IMR-90 (cell line): ENCODE measurements at regions not wholly inside any gene's neighbourhood (a gene's known extent, or its start where the extent isn't known, plus 50 kb on each side); places are given as distances from the start of the nearest gene placed in this dataset.

Experiments used
- ATAC-seq: fragments of 200-7000 bp; cut with Tn5 transposase; 2 replicates; pipeline ENCODE4 v1.9.1; 2020; ENCODE audit warnings: low read depth, mild to moderate bottlenecking, moderate library complexity
- BruUV-seq: library from RNA; stranded (reverse); fragments of 400-500 nt; replicated peaks from 2 replicates; lab custom pipeline; 2021; lab: Mats Ljungman, UMichigan
- CTCF ChIA-PET: fragments of 300-600 bp; formaldehyde crosslinking; extraction: SDS; loops from one replicate; lab custom pipeline; 2021; ENCODE audit warnings: antibody characterized with exemption; lab: Yijun Ruan, JAX
- POLR2A ChIA-PET: fragments of 300-600 bp; sonication (Branson Sonifier 250); formaldehyde crosslinking; loops from one replicate; lab custom pipeline; 2022; ENCODE audit warnings: antibody characterized with exemption; ENCODE audit not compliant: unreplicated experiment; lab: Charles Lee
- DNase-seq: peaks from one replicate; pipeline ENCODE4 v3.0.0; 2013
- H2AFZ ChIP-seq: replicated peaks from 2 replicates; pipeline ENCODE3; 2013; ENCODE audit warnings: low read length, mild to moderate bottlenecking; ENCODE audit not compliant: poor library complexity
- H2AK5ac ChIP-seq: 2 replicates; pipeline ENCODE4 v1.6.1; 2013; ENCODE audit warnings: low read depth, low read length, inconsistent platforms
- H2AK9ac ChIP-seq: replicated peaks from 2 replicates; pipeline ENCODE3; 2013; ENCODE audit warnings: mild to moderate bottlenecking, low read depth, low read length, moderate library complexity; ENCODE audit not compliant: poor library complexity
- H2BK120ac ChIP-seq: 2 replicates; pipeline ENCODE4 v1.6.1; 2013; ENCODE audit warnings: low read depth, low read length, inconsistent platforms
- H2BK15ac ChIP-seq: 3 replicates; pipeline ENCODE4 v1.6.1; 2013; ENCODE audit warnings: low read depth, low read length, inconsistent platforms
- H2BK20ac ChIP-seq: 2 replicates; pipeline ENCODE4 v1.6.1; 2013; ENCODE audit warnings: low read depth, mild to moderate bottlenecking, inconsistent platforms, low read length, moderate library complexity
- H2BK5ac ChIP-seq: 2 replicates; pipeline ENCODE4 v1.6.1; 2013; ENCODE audit warnings: mild to moderate bottlenecking, low read depth, low read length, inconsistent platforms; ENCODE audit not compliant: poor library complexity, severe bottlenecking
- H3K14ac ChIP-seq: replicated peaks from 2 replicates; pipeline ENCODE4 v1.6.1; 2013; ENCODE audit warnings: low read depth, low read length, inconsistent platforms
- H3K18ac ChIP-seq: 2 replicates; pipeline ENCODE4 v1.6.1; 2013; ENCODE audit warnings: low read depth, low read length, control low read depth
- H3K23ac ChIP-seq: 2 replicates; pipeline ENCODE4 v1.6.1; 2013; ENCODE audit warnings: low read depth, low read length, inconsistent platforms
- H3K27ac ChIP-seq: 2 replicates; pipeline ENCODE4 v1.5.1; 2013; ENCODE audit warnings: mild to moderate bottlenecking, control low read depth, low read length; ENCODE audit not compliant: insufficient read depth
- H3K27me3 ChIP-seq: 2 replicates; pipeline ENCODE4 v1.6.1; 2013; ENCODE audit warnings: low read length; ENCODE audit not compliant: control insufficient read depth, insufficient read depth
- H3K36me3 ChIP-seq: 2 replicates; pipeline ENCODE4 v1.6.1; 2013; ENCODE audit warnings: low read length, mixed read lengths; ENCODE audit not compliant: control insufficient read depth, insufficient read depth
- H3K4ac ChIP-seq: 2 replicates; pipeline ENCODE4 v1.6.1; 2013; ENCODE audit warnings: low read depth, low read length, inconsistent platforms
- H3K4me1 ChIP-seq: 2 replicates; pipeline ENCODE4 v1.6.1; 2013; ENCODE audit warnings: low read length, mixed read lengths; ENCODE audit not compliant: control insufficient read depth, insufficient read depth
- H3K4me2 ChIP-seq: 2 replicates; pipeline ENCODE4 v1.6.1; 2013; ENCODE audit warnings: low read depth, mild to moderate bottlenecking, control low read depth, low read length, moderate library complexity
- H3K4me3 ChIP-seq: 2 replicates; pipeline ENCODE4 v1.5.1; 2013; ENCODE audit warnings: low read depth, mild to moderate bottlenecking, control low read depth, low read length, moderate library complexity; ENCODE audit not compliant: insufficient read depth
- H3K56ac ChIP-seq: 2 replicates; pipeline ENCODE4 v1.6.1; 2013; ENCODE audit warnings: low read length, inconsistent platforms; ENCODE audit not compliant: insufficient read depth; ENCODE audit errors: extremely low read depth
- H3K79me1 ChIP-seq, 2 experiments: 2 replicates each; pipeline ENCODE4 v1.6.1; 2013; ENCODE audit warnings: low read length in 2 of 2, inconsistent platforms in 1 of 2, low read depth in 1 of 2
- H3K9ac ChIP-seq: 2 replicates; pipeline ENCODE4 v1.6.1; 2013; ENCODE audit warnings: low read depth, low read length, control low read depth
- H3K9me1 ChIP-seq: 2 replicates; pipeline ENCODE4 v1.6.1; 2013; ENCODE audit warnings: low read length, inconsistent platforms; ENCODE audit not compliant: insufficient read depth
- H3K9me3 ChIP-seq: 2 replicates; pipeline ENCODE4 v1.6.1; 2013; ENCODE audit warnings: low read length; ENCODE audit not compliant: control insufficient read depth, insufficient read depth
- H4K20me1 ChIP-seq: 2 replicates; pipeline ENCODE4 v1.6.1; 2013; ENCODE audit warnings: low read length, inconsistent platforms; ENCODE audit not compliant: insufficient read depth
- H4K5ac ChIP-seq: 2 replicates; pipeline ENCODE4 v1.6.1; 2013; ENCODE audit warnings: mild to moderate bottlenecking, low read depth, low read length, control low read depth
- H4K8ac ChIP-seq, 2 experiments: 2 replicates each; pipeline ENCODE4 v1.6.1; 2013; ENCODE audit warnings: low read depth in 2 of 2, low read length in 2 of 2, control low read depth in 1 of 2, inconsistent platforms in 1 of 2
- H4K91ac ChIP-seq: 2 replicates; pipeline ENCODE4 v1.6.1; 2013; ENCODE audit warnings: low read depth, low read length, inconsistent platforms; ENCODE audit not compliant: insufficient read depth
- BHLHE40 ChIP-seq: fragments of 150-350 bp; IDR thresholded peaks from 2 replicates; pipeline ENCODE4 v1.6.1; 2016; ENCODE audit warnings: mild to moderate bottlenecking, low read depth, low read length
- CTCF ChIP-seq: conservative IDR thresholded peaks from 2 replicates; pipeline ENCODE4 v1.5.1; 2012; ENCODE audit warnings: mild to moderate bottlenecking, low read depth, low read length, improper control_type of control experiment
- NFE2L2 ChIP-seq: fragments of 150-350 bp; IDR thresholded peaks from 2 replicates; pipeline ENCODE4 v1.6.1; 2016; ENCODE audit warnings: low read depth, mild to moderate bottlenecking, low read length
- SMC3 ChIP-seq: fragments of 150-350 bp; IDR thresholded peaks from 2 replicates; pipeline ENCODE4 v1.6.1; 2016; ENCODE audit warnings: low read depth, mild to moderate bottlenecking, antibody characterized with exemption, low read length, moderate library complexity
- WGBS, 2 experiments: methylation state at CpG; one replicate each; pipeline versions ENCODE4 v1.1.5 to v1.1.7; 2013; ENCODE audit warnings: missing lambda C conversion rate in 2 of 2; ENCODE audit not compliant: insufficient read length in 1 of 2; ENCODE audit errors: extremely low coverage in 2 of 2; 5-methylcytosine and 5-hydroxymethylcytosine counted together
- dilution Hi-C: fragments of 300-500 bp; cut with HindIII; formaldehyde crosslinking; loops from one replicate; pipeline ENCODE4 v1.14.3; 2018; ENCODE audit warnings: low sequenced_read_pairs; ENCODE audit not compliant: unreplicated experiment
- in situ Hi-C: fragments of 300-500 bp; cut with MboI; formaldehyde crosslinking; loops from 3 replicates; pipeline ENCODE4 v1.14.3; 2019; ENCODE audit warnings: low sequenced_read_pairs, inconsistent platforms, mixed read lengths
- intact Hi-C: fragments of 100-400 bp; cut with micrococcal nuclease; formaldehyde crosslinking; loops from 2 replicates; pipeline ENCODE4 v1.10.0; 2022

- TF ChIP-seq NFE2L2: no peak
- no peak for TF ChIP-seq BHLHE40
- TF ChIP-seq SMC3: no peak
- no peak for TF ChIP-seq CTCF
- Histone ChIP-seq H3K36me3 (no peaks in the 10 kb centered on the region), H3K9me3 (no peaks in the 10 kb centered on the region), H2BK5ac (no peak overlapping the region), H3K4ac (no peak overlapping the region), H4K8ac (no peak overlapping the region), H2AFZ (no peak overlapping the region), H3K27me3 (no peaks in the 10 kb centered on the region), H3K79me1 (no peaks in the 10 kb centered on the region), H3K9ac (no peak overlapping the region), H3K56ac (no peak overlapping the region), H4K91ac (no peak overlapping the region), H3K23ac (no peak overlapping the region), H3K18ac (no peak overlapping the region), H2AK5ac (no peak overlapping the region), H3K27ac (no peak overlapping the region), H2BK15ac (no peak overlapping the region), H4K5ac (no peak overlapping the region), H3K4me2 (no peak overlapping the region), H4K20me1 (no peaks in the 10 kb centered on the region), H3K14ac (no peak overlapping the region), H2BK20ac (no peak overlapping the region), H3K4me1 (no peaks in the 10 kb centered on the region), H3K9me1 (no peaks in the 10 kb centered on the region), H2AK9ac (no peak overlapping the region), H2BK120ac (no peak overlapping the region), H3K4me3 (no peak overlapping the region)
- WGBS, 2 experiments: no CpG with 5 or more reads among the region's 3 CpGs
- ChIA-PET POLR2A (no interaction called here), CTCF (no interaction called here)
- DNase-seq: no peak
- dilution Hi-C loops (no loop called here), in situ Hi-C loops (no loop called here), intact Hi-C loops (no loop called here)
- ATAC-seq: no peak
- no TSS peak for BruUV-seq
Measured at GRCh38 chr4:30959781-30960485, 239.8 kb downstream of the PCDH7 start.
